ENCODE measurements at regions not wholly inside any gene's neighbourhood (a gene's known extent, or its start where the extent isn't known, plus 50 kb on each side); places are given as distances from the start of the nearest gene placed in this dataset.

- TF ChIP-seq POLR2A (IDR thresholded peaks at IDR 0.05): no peak
- TF ChIP-seq, protein P1, sequence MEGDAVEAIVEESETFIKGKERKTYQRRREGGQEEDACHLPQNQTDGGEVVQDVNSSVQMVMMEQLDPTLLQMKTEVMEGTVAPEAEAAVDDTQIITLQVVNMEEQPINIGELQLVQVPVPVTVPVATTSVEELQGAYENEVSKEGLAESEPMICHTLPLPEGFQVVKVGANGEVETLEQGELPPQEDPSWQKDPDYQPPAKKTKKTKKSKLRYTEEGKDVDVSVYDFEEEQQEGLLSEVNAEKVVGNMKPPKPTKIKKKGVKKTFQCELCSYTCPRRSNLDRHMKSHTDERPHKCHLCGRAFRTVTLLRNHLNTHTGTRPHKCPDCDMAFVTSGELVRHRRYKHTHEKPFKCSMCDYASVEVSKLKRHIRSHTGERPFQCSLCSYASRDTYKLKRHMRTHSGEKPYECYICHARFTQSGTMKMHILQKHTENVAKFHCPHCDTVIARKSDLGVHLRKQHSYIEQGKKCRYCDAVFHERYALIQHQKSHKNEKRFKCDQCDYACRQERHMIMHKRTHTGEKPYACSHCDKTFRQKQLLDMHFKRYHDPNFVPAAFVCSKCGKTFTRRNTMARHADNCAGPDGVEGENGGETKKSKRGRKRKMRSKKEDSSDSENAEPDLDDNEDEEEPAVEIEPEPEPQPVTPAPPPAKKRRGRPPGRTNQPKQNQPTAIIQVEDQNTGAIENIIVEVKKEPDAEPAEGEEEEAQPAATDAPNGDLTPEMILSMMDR (IDR thresholded peaks at IDR 0.05): no peak
Observed at GRCh38 chr10:78441694-78442093, 408.0 kb downstream of the RPS24 start.

All from right lobe of liver (tissue), 4 donors.